GM18870 (cell line): ENCODE measurements at regions not wholly inside any gene's neighbourhood (a gene's known extent, or its start where the extent isn't known, plus 50 kb on each side); places are given as distances from the start of the nearest gene placed in this dataset.

Experiments
- ATAC-seq: cut with Tn5 transposase; IDR thresholded peaks from one replicate; pipeline ENCODE4 v1.9.1; 2021; ENCODE audit warnings: moderate library complexity; ENCODE audit not compliant: unreplicated experiment

DNA sequence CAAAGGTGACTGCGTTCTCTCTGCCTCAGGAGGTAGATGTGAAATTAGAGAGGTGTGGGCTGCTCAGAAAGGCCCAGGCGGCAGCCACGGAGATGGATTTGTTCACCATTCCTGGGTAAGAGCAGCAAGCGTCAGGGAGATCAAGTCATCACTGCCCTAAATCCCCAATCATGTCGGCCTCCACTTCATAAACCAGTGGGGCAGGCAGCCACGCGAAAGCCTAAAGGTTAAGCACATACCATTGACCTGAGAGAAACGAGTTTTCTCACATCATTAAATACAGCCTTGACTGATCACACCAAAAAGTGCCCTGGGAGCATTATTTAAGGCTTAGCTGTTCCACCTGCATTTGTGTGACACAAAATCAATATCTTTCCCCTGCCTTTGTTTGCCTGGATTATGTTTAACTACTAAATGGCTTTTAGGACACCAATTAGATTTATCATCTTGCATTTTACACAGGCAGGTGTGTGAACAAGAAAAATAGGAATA is 50.7 kb upstream of the FOXB1 start:
- no peak for ATAC-seq

DNA sequence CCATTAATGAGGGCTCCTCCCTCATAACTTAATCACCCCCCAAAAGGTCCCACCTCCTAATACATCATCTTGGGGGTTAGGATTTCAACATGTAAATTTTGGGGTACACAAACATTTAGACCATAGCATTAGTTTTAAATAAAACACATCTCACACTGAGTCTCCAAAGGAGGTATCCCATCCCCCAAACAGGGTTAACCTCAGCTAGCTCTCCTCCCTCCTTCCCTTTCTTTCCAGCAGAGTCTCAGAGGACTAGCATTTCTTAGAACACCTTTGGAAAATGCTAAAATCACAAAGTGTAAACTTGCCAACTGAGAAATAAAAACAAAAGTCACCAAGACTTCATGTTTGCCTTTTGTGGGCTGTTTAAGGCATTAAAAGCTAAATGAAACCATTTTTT is 51.2 kb upstream of the FOXB1 start:
- no peak for ATAC-seq

DNA sequence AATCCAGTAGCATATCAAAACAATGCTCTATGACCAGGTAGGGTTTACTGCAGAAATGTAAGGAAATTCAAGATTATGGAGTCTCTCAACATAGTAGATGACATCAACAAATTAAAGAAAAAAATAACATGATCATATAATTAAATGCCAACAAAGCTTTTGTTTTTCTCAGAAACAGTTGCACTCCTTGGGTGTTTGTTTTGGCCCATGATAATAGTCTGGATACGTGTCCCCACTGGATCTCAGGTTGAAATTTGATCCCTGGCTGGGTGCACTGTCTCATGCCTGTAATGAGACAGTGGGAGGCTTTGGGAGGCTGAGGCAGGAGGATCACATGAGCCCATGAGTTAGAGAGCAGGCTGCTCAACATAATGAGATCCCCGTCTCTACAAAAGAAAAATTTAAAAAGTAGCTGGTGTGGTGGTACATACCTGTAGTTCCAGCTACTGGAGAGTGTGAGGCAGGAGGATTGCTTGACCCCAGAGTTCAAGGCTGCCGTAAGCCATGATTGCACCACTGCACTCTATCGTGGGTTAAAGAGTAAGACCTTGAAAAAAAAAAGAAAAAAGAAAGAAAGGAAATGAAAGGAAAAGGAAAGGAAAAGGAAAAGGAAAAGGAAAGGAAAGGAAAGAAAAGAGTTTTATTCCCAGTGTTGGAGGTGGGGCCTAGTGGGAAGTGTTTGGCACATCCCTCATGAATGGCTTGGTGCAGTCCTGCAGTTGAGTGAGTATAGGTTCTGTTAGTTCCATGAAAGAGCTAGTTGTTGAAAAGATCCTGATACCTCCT is 53.3 kb upstream of the FOXB1 start:
- ATAC-seq: no peak

DNA sequence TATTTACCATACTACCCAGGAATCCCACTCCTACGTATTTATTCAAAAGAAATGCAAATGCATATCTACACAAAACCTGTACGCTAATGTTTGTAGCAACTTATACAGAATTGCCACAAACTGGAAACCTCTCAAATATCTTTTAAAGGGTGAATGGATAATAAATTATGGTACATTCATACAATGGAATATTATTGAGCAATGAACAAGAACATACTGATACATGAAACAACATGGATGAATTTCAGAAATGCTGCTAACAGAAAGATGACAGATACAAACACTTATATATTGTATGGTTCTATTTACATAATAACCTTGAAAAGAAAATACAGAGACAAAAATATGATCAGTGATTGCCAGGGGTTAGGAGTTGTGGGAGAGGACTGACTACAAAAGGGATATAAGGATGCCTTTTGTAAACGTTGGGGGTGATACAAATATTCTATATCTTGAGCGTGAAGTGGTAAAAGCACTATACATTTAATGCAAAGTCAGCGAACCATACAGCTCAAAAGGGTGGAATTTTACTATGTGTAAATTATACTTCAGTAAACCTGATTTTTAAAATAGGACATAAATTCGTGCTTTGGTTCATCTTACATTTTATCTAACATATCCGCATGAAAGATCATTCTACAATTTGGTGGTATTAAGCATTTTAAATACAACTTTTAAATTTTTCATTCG is 55.0 kb upstream of the FOXB1 start:
- ATAC-seq: no peak

DNA sequence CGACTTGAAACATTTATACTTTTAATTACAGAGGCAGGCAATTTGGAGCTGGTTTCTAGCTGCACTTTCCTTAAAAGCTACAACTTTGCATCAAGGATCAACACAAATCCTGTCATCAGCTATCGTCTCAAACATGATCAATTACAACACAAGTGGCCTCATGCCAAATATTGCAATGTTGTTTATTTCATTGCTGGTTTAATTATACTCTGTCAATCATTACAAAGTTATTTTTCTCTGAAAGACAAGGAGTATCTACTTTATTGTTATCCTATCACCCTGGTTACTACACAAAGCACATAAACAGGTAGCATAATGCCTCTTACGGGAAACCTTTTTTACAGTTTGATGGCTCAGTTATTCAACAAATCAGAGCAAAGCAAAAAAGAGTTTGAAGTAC is 58.0 kb upstream of the FOXB1 start:
- no peak for ATAC-seq

DNA sequence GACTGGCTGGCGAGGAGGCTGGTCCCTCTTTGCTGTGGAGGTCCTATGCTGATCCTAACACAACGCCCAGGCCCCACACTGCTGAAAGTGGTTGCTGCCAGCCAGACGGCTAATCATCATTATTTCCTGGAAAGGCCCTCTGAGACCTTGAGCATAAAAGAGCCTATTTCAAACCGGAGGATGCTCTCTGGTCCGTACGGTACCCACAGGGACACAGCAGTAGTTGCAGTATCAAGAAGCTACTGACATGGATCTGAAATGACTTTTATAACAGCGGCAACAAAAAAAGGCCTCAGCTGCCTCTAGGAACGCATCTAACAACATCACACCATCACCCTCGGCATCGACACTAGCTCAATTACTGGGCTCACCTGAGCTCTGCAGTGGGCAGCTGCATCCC is 59.1 kb upstream of the FOXB1 start:
- ATAC-seq: no peak

DNA sequence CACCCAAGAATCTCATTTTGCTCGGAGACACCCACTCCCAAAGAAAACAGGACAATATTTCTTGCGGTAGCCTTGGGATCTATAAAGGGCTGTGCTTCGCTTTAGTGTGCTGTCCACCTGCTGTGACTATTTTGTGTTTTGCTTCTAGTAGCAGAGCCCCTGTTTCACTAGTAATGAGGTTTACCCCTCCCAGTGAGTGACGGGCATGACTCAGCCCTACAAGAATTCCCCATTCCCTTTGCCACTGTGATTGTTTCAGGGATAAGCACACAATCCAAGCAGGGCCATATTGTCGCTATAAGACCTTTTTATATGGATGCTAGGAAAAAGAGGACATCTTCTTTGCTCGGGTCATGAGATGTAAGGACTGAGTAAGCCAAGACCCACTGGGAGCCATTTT is 62.5 kb upstream of the FOXB1 start:
- ATAC-seq: no peak

DNA sequence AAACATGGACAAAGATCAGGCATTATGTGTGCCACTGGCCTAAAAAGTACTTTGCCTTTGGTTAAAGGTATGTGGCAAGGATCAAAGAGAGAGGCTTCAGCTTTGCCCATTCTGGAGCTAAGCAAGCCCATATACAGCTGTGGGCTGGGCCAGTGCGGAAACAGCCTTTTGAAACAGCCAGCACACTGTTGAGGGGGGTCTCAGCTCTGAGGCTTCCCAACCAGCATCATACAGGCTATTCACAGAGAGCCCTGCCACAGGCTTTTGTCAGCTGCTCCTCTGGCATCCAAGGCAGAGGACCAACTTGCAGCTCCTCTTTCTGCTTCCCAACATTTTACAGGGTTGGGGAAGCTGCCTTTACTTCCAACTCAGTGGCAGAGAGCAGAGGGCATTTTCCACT is 63.2 kb upstream of the FOXB1 start:
- no peak for ATAC-seq

DNA sequence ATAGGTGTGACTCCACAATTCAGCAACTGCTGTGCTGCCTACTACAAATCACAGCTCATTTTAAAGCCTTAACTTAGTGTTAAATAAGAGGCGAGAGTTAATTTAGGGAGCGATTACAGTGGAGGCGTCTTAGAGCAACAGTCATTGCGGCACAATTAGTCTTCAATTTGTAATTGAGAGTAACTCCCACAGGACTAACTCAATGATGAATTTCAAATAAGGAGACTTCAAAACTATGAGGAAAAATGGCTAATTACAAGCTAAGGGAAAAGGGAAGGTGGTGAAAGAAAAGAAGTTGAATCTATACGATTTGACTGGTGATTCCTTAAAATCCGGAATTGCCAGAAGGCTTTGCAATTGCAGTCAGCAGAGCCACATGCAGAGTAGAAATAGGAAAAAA is 63.7 kb upstream of the FOXB1 start:
- no peak for ATAC-seq

DNA sequence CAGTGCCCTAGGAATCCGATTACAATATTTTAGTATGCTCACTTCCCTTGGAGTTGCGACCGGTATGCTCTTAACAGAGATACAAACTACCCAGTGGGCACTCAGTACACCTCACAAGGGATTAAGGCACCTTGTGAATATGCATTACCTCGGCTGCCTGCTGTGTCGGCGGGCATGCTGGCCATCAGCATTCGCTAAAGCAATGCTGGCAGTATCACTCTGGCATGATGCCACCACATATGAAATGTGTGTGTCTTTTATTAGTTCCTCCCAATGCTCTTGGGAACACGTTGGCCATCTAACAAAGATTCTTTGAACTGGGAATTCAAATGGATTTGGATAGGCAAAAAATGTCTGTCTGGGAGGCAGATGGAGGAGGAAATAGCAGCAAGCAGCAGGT is 67.4 kb upstream of the FOXB1 start:
- ATAC-seq: no peak

DNA sequence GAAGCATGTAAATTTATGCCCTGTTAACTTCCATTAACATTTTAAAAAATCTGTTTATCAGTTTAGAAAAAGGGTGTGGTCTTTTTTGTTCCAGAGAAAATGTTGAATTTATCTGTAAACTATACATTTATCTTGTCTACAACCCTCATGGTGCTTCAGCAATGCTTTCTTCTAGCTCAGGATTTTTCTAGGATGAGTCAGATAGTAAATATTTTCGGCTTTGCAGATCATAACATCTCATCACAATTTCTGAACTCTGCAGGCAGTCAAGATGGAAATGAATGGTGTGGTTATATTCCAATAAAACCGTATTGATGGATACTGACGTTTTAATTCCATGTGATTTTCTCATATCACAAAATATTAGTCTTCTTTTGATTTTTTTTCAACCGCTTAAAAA is 70.5 kb upstream of the FOXB1 start:
- no peak for ATAC-seq

DNA sequence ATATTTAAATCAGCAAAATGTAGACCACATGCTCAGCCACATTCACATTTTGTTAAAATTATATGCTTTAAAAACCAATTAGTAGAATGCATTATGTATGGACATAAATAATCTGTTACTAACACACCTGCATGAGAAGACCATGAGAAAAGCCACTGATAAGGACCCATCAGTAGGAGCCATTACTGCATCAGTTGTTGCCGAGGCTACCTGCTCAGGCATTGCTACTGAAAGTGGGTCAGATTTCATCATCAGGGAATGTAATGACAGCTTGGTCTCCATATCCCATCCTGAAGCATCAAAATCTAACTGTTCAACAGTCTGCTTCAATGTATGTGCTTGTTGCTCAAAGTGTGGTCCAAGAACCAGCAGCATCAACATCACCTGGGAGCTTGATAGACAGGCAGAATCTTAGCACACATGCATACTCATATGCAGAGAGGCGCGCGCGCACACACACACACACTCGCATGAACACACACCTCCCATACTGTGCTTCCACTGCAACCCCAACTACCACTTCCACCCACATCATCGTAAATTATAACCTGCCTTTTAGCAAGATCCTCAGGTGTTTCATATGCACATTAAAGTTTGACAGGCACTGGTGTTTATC is 72.4 kb upstream of the FOXB1 start:
- no peak for ATAC-seq

DNA sequence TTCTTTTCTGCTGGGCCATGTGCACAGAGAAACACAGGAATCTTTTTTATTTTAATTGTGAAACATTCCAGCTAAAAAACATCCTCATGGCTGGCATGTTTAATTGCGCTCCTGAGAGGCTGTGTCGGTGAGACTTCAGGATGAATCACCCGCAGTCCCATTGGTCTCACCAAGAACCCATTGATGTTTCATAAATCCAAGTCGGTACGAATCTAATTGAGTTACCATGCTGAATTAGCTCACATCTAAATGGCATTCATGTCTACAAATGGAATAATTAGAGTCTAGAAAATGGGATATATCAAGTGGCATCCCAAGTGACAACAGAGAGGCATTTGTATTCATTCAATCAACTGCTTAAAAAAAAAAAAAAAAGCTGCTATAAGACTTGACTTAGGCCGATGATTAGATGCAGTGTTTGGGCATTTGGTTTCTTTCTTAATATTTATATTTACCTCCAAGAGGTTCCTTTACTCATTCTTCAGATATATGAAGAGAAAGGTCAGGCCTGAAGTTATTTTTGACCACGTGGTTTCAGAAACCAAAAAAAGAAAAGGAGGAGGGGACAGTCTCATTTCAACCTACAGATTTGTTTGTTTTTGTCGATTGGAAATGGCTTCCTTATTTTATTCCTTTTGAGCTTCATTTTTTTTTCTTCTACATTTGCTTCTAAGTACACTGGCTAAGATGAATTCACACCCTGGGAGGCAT is 79.1 kb upstream of the FOXB1 start:
- ATAC-seq: no peak

DNA sequence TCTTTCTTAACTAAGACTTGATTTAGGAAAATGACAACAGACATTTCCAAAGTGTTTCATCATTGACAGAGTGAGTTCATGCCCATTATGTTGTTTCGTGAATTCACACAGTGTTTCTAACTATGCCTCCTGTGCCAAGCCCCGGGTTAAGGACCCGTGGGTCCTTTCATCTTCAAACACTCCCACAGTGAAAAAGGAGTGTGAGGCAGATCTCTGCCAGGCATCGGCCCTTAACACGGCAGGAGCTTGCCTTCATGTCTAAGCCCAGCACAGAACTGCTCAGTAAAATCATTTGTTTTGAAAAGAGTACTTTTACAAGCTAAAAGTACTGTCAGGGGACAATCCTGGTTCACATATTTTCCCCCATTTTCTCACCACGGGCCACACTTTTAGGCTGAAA is 80.0 kb upstream of the FOXB1 start:
- no peak for ATAC-seq

DNA sequence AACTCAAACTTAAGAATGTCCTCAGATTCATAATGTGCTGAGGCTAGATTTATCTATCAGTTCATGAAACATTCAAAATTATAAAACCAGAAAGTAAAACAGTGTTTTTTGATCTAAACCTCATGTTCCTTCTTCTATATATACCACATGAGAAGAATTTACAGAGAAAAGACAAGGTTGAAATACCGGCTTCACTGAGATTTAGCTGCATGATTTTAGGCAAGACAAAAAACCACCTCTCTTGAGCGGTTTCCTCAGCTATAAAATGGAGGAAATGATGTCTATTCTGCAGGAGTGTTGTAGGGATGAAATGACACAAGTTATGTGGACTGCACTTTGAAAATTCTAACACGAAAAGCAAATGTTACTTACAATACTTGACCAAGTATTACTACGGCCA is 80.6 kb upstream of the FOXB1 start:
- ATAC-seq: no peak

DNA sequence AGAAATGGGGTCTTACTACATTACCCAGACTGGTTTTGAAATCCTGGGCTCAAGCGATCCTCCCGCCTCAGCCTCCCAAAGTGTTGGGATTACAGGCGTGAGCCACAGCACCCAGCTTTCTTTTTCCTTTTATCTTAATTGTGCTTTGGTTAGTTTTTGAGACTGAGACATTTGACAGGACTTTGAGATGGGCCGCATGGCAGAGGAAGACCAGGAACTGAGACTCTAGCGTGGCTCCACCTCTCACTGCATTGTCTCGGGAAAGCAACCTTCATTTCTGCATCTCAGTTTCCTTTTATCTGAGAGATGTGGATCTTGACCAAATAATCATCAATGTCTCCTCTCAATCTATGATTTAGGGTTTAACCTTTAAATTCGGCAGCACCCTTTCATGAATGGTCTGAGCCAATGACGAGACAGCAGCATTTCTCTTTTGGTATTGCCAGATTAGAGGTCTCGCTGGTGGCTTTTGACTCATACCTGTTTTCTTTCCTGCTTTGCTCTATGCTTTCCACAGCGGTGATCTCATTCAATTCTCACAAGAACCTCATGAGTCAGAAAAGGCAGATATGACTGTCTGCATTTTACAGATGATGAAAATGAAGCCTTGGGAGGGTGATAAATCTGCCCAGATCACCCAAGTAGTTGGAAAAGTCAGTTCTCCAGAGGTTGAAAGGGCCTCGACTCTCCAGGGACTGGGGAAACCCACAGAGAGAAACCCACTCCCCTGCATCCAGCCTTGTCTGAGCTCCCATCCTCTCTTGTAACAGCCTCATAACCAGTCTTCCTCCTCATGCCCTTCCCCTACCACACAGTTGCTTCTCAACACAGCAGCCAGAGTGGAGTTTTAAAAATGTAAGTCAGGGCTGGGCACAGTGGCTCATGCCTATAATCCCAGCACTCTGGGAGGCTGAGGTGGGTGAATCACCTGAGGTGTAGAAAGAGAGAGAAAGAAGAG is 84.8 kb upstream of the FOXB1 start:
- peak; percentile 92 for ATAC-seq

DNA sequence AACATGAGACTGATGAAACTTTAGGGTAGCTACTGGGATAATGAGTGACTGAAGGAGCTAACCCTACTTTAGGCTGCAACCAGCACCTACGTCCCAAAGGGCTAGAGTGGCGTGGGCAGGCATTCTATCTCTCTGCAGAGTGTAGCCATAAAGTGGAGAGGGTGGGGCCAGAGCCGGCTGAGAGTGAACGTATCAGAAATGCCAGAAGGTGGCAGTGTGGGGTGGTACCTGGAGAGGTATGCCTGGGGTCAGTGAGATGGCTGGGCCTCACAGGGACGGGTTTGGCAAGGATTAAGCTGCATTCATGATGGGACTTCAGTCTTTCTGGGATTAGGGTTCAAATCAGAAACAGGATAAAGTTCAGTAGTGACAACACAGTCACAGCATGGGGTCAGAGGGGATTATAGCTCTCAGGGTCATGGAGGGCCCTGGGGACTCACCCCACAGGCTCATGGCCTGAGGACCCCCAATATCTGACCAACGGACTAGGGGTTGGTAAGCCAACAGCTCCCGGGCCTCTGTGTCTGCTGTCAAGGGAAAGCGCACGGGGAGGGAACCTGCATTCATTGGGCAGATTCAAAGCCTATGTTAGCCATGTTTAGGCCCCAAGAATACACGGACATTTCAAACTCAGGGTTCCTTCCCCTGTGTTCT is 86.5 kb upstream of the FOXB1 start:
- peak; percentile 53 for ATAC-seq

DNA sequence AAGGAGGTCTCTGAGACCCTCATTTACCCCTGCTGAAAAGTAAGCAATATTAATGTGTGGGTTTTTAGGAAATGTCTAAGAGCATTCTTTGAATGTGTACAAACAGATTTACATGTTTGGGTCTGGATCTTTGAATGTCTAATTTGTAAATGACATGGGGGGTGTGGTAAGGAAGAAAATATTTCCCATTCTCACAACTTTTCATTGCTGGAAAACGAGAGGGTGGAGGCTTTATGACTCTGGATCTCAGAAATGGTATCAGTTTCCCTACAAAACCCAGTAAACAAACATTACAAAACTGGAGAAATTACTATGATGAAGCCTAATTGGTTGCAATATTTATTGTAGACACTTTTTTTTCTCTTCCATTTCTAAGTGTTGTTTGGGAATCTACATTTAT is 98.1 kb upstream of the FOXB1 start:
- no peak for ATAC-seq

DNA sequence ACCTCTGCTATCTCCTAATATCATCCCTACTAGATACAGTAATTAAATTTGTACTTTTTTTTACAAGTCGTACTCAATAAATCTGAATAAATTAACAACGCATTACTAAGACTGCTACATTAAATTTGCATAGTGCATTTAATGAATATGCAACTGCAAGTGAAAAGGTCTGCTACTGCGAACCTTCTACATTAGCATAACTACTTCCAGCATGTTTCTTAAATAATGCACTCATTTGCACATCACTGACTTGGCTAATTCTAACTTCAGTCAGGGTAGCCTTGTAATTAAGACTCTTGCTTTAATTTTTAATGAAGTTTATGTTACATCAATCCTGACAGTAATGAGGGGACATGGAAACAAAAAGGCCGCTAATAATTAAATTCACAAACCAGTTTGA is 98.9 kb upstream of the FOXB1 start:
- ATAC-seq: no peak
